Non-pigmented ciliary epithelial cell (primary cell): ENCODE measurements at regions not wholly inside any gene's neighbourhood (a gene's known extent, or its start where the extent isn't known, plus 50 kb on each side); places are given as distances from the start of the nearest gene placed in this dataset.

ENCODE experiments used
- DNase-seq: peaks from one replicate; pipeline ENCODE4 v3.0.0-alpha.2; 2010; ENCODE audit warnings: low read depth

DNA sequence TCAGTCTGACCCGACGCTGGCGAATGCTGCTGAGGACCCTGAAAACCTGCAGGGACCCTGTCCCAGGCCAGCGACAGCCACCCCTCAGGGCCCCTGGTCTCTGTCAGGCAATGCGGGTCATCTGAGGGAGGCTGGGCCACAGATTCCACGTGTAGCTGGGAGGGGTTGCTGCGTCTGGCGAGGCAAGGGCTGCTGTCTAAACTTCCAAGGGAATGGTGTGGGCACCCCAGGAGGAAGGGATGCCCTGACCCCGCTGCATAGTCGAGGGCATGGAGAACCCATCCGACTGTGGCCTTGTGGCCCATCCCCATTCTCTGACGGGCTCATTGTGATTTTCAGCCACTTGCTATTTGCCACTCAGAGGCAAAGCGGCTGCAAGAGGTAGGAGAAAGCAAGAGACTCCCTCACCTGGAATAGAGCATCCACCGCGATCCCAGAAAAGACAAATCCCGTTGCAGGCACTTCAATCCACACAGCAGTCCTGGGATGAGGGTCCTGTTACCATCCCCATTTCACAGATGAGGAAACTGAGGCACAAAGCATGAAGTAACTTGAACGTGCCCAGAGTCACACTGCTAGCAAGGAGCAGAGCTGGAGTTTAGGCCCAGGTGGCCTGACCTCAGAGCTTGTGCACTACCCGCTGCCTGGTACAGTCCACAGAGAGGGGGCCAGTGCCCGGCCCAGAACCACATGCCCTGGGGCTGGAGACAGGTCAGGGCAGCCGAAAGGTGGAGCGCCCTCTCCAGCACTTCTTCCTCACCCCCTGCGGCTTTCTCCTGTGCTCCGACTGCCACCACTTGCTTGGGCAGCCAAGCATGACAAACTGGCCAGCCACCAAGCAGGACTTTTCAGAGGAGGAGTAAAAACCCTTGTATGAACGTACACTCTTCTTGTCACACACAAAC is 163.8 kb upstream of the KLF14 start:
- no peak for DNase-seq

DNA sequence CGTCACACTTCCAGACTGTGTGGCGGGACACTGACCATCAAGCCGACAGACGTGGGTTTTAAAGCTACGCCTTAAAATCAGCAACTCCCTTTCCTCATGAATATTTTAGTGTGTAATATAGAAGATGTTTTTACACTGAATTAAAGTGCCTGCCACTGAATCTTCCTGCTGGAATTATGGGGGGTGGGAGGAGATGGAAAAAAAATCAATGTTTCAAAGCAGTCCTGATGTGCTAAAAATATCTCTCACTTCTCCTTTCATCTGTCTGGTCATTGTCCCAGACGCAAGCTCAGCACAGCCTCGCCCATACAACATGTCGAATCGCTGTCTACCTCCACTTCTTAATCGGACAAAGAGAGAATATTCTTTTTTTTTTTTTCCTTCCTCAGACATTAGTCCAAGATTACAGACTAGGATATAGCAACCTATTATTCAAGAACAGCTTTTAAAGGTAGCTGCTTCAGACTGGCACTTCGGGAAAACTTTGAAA is 165.1 kb upstream of the KLF14 start:
- no peak for DNase-seq

DNA sequence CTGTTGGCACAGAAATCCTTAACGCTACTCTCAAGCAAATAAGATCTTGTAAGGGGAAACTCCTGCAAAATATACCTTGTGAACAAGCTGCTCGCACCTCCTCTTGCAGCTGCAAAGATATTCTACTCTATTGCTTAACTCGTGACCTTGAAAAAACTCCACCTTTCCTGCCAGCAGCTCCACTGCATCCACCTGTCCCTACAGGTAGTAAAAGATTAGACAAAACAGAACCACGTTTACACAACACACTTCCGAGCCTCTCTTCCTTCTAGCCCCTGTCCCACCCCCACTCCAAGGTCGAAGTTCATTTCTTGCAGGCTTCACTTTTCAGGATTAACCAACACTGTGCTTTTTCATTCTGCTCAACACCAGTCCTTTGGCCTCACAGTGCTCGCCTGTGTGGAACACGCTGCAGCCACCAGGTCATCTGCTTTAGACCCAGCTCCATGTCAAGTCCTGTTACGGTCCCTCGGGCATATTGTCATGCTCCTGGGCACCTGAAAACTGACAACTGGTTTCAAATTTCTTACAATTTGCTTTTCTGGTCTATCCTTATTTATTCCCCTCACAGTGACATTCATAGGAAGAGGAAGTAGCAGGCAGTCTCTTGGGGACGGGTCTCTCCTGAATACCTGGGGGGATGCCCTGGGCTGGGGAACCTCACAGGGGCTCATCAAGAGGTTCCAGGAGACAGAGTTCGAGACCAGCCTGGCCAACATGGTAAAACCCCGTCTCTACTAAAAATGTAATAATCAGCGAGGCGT is 165.8 kb upstream of the KLF14 start:
- no peak for DNase-seq

DNA sequence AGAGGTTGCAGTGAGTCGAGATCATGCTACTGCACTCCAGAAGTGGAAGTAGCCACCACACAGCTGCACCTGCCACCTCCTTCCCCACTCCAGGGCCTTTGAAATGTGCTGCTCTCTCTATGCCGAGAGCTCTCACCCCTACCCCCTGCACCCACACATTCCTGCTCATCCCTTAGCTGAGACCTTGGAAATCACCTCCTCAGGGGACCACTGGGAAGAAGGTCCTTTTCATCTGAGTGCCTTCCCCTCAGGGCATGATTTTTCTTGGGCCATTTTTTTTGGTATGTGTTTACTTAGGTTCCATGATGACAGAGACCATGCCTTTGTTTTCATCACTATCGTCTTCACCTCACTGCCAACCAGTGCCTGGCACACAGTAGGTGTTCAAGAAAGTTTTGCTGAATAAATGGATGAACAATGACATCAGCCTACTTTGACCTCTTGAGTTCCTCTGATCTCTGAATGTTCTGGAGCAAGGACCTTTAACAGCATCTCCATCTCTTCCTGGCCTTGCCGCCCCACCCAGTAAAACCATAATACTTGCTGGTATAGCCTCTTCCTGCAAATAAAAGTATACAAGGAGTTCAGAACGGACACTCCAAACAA is 166.6 kb upstream of the KLF14 start:
- no peak for DNase-seq

DNA sequence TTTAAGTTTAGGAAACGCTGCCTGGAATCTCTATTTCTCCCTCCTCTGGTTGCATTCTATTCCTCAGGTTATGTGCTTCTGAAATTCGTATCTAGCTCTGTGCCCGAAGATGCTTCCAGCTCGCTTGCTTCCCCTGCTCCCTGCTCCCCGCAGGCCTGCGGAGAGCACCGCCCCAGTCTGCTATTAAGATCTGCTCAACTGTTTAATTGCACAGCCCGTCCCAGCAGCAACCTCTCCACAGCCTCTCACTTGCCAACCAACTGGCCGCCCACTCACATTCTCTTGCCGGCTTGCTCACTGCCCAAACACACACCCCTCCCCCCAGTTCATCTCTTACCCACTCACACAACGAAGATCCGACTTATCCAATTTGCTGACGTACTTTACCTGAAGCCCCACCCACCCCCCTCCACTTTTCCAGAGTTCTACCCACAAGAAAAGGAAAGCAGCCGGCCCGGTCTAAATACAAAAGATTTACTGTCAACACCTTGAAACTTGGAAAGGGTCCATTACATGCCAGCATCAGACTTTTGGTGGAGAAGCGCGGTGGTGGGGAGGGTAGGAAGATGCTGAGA is 167.3 kb upstream of the KLF14 start:
- DNase-seq, result peak; percentile 92

DNA sequence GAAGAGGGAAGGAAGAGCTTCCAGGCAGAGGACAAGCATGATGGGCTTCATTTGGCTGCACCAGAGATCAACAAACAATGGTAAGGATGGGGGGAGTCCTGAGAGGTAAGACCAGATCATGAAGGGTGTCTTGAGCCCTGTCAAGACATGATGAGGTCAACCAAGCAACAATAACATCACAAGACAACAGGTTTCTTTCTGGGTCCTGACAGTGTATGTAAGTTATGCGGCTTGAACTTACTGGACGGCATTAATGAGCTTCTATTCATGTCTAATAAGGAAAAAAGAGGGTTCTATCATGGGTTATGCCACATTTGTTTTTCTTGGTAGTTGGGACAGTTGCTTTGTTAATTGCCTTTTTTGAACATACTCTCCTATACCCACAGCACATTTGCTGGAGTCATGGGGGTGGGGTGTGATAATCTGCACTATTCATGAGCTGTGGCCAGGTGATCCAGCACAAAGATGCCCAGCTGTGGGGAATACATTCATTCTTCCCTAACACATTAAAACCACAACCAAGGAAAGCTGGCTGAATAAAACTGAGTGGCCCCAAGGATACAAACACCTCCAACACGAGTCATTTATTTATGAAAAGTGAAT is 168.8 kb upstream of the KLF14 start:
- no peak for DNase-seq

DNA sequence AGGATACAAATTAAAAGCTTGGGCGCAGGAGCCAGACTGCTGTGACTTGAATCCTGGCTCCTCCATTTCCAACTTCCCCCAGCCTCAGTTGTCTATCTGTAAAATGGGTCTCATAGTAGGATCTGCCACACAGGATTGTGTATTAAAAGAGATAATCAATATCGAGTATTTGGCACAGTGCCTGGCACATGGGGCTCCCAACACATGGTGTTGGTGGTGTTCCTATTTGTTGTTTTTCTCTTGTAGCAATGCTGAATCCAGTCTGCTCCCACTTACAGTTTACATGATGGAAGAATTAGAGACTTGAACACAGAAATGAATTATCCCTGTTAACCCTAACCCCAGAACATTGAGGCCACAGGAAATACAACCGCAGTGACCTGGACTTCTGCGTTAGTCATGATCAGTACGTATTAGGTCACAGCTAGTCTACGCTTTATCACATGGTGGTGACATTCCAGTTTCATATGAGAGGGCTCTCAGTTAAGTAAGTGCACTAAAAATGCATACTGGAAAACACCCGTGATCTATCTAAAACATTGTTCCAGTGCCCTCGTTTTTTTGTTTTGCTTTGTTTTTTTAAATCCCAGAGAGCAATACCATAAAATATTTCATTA is 169.5 kb upstream of the KLF14 start:
- peak; percentile 95 for DNase-seq

DNA sequence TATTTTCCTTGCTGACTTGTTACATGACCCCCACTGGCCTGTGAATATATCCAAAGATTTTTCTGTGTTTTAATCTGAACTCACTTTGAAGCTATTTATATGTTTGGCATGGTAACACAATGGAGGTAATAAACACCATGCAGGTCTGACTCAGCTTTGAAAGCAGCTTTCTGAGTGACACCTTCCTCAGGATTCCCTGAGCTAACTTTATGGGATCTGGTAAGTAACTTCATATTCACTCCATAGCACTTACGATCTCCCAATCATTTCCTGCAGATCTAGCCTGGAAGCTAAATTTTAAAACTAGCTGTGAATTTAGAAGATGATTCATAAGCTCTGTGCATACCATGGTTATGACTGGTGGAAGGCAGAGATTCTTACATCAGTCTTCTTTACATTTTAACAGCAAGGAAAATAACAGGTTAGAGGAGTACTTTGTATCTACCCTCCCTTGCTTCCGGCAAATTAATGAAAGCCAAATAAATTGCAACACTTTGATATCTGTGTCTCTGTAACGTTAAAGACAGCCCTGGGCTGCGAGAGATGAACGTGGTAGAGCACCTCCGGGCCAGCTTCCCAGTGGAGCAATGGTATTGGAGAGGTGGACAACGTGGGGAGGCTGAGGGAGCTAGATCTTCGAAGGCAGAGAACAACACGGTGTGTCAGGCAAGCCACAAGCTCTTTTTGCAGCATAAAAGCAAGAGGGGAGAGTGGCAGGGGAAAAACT is 170.2 kb upstream of the KLF14 start:
- DNase-seq, result no peak

DNA sequence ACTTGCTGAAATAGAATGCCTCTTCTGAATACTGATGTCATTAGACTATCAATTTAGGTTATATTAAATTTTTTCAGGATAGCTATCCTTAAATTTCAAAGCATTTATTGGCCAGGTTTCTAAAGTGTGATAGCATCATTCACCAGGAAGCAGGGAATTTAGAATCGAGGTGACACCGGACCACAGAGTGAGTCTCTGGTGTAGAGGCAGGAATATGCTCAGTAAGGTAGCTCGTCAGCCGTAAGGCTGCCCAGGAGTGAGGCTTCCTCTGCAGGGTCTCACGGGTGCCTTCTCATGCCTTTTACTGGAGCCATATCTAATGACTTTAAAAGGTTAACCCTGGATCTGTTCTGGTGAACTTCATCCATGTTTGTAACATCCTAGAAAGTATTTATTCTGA is 170.8 kb upstream of the KLF14 start:
- no peak for DNase-seq

DNA sequence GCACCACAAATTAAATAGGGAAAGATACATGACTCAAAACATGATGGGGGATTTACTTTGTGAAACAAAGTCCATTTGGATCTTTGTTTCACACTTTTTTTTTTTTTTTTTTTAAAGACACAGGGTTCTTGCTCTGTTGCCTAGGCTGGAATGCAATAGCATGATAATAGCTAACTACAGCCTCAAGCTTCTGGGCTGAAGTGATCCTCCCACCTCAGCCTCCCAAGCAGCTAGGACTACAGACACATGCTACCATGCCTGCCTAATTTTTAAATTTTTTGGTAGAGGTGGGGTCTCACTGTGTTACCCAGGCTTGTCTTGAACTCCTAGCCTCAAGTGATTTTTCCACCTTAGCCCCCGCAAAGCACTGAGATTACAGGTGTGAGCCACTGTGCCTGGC is 172.6 kb upstream of the KLF14 start:
- DNase-seq, result no peak

DNA sequence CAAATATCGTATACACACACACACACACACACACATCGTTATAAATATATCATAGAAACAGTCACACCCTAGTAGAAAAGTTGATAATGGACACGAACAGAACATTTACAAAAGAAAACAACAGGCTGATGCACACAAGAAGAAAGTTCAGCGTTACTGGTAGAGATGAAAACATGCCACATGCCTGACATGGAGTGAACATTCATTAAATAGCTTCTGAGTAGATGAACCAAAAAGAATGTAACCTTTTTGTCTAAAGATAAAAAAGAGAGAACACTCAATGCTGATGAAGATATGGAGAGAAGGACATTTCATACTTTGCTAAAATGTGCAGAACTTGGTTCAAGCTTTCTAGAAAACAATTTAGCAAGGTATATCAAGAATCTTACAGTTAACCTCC is 173.4 kb upstream of the KLF14 start:
- no peak for DNase-seq

DNA sequence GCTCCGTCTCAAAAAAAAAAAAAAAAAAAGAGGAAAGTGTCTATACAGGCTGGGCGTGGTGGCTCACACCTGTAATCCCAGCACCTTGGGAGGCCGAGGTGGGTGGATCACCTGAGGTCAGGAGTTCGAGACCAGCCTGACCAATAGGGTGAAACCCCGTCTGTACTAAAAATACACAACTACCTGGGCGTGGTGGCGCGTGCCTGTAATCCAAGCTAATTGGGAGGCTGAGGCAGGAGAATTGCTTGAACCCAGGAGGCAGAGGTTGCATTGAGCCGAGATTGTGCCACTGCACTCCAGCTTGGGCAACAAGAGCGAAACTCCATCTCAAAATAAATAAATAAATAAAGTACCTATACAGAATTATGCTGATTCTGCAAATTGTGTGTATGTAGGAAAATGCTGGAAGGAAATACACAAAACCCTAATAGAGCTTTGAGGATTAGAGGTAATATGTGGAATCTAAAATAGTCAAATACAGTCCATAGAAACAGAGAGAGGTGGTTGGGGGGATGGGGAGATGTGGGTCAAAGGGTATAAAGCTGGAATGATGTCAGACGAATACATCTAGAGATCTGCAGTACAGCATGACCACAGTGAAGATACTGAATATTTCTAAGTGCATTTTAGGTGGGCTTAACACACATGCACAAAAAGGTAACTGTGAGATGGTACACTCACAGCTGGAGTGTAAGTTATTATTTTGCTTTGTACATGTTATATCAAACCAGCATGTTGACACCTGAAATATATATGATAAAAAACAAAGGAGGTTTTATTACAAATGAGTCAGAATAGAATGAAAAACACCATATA is 174.5 kb upstream of the KLF14 start:
- no peak for DNase-seq

DNA sequence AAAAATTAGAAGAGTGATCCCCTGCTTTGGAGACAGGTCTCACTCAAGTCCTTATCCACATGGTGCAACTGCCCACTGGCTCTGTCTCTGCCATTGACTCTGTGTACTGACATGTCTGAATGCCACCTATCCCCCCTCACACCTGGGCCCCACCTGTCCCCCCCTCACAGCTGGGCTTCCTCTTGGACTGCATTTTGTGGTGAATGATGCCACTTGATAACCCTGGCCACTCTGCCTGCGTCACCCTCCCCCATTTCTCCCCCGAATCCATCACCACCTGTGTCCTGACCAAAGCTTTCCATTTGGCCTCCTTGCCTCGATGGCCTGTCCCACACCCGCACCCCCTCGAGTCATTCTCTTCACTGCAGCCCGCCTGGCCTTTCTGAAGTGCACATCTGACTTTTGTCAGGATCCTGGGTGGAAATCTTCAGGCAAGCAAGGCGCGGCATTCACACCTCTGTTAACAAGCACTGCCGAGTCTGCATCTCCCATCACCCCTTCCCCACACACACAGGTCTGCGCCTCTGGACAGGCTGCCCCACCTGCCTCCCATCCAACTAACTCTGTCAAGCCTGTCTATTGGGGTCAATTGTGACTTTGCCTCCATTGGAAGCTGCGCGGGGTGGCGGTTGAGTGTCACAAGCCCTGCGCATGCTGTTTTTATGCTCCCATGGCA is 175.3 kb upstream of the KLF14 start:
- no peak for DNase-seq

DNA sequence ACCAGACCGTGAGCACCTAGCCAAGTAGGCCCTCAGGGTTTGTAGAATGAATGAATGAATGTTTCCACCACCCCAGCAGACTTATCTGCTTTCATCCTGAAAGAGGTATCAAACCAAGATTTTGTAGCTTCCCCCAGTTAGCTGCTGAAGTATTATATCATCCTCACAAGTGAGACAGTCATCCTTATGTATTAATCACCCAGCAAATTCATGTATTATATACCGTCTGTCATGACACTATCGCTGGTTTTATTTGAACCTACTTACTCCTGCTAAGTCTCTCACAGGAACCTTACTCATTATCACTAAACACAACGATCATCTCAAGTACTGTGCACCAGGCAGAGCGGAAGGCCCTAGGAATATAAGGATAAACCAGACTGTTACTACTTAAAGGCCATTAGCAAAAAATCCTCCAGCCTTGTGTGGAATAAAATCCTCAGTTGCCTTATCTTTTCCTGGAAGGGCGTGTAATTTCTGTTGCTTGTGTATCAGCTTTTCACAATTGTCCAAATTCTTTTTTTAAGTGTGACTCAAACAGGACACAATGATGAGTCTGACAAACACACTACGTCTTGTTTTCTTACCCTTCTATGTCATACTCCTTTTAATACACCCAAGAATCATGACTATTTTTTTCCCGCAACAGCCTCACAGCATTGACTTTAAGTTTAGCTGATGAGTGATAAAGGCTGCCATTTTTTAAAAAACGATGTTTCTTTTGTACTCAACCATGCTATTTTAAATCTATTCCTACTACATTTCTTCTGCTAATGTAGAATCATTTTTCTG is 176.1 kb upstream of the KLF14 start:
- DNase-seq, result no peak

DNA sequence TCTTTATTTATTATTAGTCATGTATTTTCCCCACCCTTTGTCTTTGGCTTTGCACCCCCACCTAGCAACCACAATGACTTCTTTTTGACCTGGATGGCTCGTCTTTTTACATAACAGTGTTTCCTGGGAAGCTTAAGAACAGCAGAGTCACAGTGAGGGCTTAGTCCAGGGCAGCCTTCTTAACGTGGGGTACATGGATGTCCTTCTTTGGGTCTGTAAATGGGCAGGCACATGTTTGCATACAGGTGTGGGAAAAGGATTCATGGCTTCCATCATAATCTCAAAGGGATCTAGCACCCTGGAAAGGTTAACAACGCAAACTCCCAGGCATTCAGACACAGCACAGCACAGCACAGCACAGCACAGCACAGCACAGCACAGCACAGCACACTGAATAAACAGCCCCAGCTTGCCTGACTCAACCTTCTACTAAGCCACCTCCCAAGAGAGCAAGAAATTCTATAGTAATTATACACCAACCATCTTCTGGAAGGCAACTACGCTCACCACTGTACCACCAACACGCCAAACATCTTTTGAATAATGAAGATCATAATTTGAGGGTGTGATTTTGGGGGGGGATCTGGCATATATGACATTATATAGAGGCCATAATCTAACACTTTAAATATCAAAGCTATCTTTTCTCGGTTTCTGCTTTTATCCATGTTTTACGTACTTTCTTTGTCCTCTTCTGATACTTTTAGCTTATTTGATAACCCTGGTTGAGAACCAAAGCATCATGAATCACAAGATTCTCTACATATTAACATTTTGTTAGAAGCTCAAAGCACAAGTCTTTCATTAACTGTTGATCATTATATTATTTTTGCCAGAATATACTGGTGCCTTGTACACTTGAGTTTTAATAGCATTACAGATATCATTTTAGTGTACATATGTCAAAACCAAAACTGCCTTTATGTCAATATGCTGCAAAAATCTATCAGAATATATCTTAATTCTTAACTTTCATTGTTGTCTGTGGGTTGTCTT is 177.2 kb upstream of the KLF14 start:
- no peak for DNase-seq

DNA sequence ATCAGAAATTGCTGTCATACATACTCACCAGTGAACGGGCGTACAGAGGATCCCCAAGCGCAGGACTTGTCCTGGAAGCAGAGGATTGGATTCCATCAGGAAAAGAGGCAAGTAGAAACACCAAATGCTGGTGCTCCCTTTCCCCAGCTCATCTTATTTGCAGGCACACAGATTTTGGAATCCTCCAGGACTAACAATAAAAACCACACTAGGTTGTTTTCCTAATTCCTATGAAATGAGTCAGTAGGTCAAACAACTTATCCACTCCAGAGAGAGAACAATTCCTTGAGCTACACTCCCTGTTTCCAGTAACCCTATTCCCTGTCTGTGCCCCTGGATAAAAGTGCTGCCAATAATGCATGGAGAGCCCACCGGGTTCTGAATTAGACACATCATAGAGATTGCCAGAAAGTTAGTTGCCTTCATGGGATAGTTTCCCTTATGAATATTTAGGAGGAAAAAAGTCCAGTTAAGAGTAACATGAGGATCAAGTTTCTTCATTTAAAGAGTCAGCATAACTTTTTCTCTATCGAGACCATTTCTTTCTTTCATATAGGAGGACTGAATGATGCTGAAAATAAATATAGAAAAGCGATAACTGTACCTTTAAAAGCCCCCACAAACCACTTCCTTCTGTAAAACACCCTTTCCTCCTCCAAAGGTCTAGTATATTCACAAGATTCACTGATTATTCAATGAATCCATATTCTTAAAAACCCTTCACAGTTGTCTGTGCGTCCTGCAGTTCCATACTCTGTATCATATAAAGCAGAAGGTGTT is 178.3 kb upstream of the KLF14 start:
- DNase-seq, result peak; percentile 70
